HG02610 (cell line): ENCODE measurements at regions not wholly inside any gene's neighbourhood (a gene's known extent, or its start where the extent isn't known, plus 50 kb on each side); places are given as distances from the start of the nearest gene placed in this dataset.

ENCODE experiments used
- ATAC-seq: cut with Tn5 transposase; IDR thresholded peaks from one replicate; pipeline ENCODE4 v1.9.1; 2021; ENCODE audit warnings: mild to moderate bottlenecking, moderate library complexity; ENCODE audit not compliant: unreplicated experiment

GRCh38 chr3:135849827-135850226, 115.7 kb upstream of the PPP2R3A start:
- no peak for ATAC-seq

DNA sequence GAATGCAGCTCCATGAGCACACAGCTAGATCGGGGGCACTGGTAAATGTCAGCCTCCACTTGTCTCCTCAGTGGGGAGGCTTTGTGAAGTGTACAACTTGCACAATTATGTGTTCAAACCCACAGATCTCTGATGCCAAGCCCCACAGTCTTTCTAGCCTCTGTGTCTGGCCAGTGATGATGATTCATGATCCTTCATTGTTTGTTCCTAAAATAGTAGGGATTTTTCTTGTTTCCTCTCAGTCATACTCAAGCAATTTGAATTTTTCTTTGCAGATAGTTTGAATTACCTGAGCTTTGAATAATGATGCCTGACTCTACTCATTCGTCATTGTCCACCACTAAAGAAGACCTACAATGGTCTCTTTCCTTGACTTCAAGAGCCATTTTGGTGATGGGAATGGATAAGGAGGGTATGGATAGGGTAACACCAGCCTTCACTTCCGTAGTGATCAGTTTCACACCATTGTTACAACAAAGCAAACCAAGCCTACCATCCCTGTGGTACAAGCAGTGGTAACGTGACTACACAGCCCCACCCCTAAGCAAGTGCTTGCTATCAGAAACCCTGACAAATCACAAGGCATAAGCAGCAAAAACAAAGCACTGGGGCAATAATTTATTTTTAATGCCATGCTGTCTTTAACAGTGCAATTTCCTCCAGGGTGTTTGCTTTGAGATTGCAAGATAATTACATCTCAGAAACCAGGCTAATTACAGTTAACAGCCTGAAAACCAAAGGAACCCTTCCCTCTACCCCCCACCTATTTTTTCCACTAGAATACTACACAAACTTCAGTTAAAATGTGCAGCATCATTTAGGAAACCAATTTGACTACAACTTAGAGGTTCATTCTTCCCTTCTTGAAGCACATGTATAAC, 114.1 kb upstream of the PPP2R3A start:
- ATAC-seq: no peak

DNA sequence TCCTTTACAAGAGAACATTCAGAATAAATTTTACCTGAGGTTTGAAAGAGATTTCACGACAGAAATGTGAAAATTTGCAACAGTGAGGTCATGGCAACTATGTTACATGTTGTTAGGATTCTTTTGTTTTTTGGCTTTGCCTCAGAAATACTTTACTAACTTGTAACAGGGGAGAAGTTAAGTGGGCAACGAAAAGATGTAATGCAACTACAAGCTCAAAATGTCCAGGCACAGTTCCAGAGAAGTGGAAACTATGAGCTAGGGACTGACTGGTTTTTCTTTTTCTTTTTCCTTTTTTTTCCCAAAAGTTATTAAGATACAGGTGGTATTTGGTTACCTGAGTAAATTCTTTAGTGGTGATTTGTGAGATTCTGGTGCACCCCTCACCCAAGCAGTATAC, 111.5 kb upstream of the PPP2R3A start:
- ATAC-seq: no peak

DNA sequence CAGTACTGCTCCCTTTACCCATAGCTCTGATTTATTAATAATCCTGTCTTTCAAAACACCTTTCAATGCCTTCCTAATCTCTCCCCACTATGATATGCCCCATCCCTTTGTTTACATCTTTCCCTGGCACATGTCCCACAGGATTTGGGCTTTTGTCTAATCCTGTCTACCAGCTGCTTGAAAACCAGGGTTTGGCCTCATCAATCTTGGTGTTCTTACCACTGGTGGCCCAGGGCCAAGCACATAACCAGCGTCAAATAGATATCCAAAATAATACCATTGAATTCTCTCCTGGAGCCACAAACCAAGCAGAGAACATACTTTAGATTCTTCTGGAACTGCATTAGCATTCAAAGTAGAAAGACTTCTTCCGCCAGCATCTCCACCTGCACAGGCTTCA, 104.8 kb upstream of the PPP2R3A start:
- ATAC-seq: no peak

- ATAC-seq: no peak
Measured at GRCh38 chr3:135862361-135862760, 103.2 kb upstream of the PPP2R3A start.

- ATAC-seq: no peak
Measured at GRCh38 chr3:135864060-135864459, 101.5 kb upstream of the PPP2R3A start.

DNA sequence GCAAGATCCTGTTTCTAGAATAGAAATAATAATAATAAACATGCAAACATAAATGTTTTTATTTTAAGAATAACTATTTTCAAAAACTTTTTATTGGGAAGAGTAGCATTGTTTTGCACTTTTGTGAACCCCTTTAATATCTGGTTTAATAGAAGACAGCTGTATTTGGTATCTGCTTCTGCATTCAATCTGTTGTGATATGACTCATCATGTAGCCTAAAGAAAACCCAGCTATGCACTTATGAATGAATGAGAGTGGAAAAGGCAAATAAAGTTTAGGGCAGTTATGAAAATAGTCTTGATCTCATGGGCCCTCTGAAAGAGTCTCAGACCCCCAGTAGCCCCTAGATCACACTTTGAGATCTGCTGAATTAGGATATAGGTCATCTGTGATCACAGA, 100.4 kb upstream of the PPP2R3A start:
- ATAC-seq: no peak

GRCh38 chr3:135865553-135865952, 100.0 kb upstream of the PPP2R3A start:
- no peak for ATAC-seq

GRCh38 chr3:135867911-135868310, 97.6 kb upstream of the PPP2R3A start:
- ATAC-seq: no peak

DNA sequence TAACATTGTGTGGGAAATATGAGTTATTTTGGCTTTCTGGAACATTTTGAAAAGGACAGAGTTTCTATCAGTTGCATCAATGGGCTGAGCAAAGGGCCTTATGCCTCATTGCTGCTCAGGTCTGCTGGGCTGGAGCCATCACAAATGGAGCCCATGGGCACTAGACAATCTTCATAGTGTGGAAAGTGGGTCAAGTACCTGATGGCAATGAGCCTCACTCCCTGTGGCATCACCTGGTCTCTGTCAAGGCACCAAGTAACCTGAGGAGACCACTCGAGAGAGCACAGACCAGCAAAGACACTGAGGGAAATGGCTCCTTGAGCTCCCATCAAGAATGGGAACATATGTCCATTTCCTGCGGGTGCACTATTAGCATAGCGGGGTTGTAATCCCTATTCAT, 96.7 kb upstream of the PPP2R3A start:
- no peak for ATAC-seq

DNA sequence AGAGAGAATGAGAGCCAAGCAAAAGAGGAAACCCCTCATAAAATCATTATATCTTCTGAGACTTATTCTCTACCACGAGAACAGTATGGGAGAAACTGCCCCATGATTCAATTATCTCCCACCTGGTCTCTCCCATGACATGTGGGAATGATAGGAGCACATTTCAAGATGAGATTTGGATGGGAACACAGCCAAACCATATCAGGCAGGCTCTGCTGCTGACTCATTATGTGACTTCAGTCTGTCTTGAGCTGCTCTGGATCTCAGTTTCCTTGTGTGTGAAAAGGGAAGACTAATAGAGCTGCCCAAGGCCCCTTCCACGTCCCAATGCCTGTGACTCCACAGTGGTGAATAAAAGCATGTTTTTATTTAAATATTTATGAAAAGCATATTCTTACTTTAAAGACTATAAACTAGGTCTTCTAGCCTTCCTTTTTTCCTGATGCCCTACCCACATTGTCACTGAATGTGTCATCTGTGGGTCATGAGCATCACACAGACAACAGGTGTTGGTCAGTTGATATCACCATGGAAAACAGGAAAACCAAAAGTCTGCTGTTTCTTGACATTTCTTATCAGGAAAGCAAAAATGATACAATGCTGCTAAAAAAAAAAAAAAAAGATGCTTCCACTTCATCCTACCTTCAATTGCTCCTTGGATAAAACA, 96.0 kb upstream of the PPP2R3A start:
- ATAC-seq: no peak

- no peak for ATAC-seq
Measured at GRCh38 chr3:135871311-135871710, 94.2 kb upstream of the PPP2R3A start.

- ATAC-seq: no peak
Measured at GRCh38 chr3:135874035-135874434, 91.5 kb upstream of the PPP2R3A start.

DNA sequence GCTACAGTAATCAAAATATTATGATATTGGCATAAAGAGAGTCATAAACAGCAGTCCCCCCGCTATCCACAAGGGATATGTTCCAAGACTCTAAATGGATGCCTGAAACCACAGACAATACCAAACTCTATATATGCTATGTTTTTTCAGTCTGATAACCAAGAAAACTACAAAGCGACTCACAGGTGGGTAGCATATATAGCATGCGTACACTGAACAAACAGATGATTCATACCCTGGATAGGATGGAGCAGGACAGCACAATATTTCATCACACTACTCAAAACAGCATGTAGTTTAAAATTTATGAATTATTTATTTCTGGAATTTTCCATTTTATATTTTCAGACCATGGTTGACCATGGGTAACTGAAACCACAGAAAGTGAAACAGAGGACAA, 87.0 kb upstream of the PPP2R3A start:
- no peak for ATAC-seq

GRCh38 chr3:135885885-135886284, 79.6 kb upstream of the PPP2R3A start:
- ATAC-seq: no peak

DNA sequence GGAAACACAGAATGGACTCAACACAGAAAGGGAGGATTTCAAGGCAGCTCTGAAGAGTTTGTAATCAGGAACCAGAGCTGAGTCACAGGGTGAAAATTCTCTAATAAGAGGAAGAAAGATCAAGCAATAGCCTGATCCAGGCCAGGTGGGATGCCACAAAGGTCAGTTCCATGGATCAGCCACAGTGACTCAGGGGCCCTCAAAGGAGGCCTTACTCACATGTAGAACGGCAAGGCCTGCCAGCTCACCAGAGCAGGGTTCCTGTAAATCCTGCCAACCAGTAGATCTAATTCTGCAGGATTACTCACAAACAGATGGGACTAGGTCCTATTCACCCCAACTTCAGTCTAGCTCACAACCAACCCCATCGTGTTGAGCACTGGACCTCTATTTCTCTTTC, 78.3 kb upstream of the PPP2R3A start:
- ATAC-seq: no peak

GRCh38 chr3:135889443-135889842, 76.1 kb upstream of the PPP2R3A start:
- no peak for ATAC-seq

DNA sequence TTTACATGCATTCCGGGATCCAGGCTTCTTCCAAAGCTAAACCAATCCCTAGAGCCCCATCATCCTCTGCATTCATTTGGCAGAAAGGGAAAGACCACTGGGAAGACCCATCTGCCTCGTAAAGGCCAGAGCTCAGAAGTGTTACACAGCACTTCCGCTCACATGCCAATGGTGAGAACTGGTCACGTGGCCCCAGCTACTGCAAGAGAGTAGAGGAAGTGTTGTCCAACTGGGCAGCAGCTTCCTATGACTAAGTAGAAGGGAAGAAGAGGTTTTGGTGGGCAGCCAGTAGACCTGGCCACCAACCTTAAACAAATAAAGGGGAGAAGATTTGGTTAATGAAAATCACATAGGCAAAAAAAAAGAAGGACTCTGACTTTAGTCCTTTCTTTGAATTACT, 74.4 kb upstream of the PPP2R3A start:
- no peak for ATAC-seq

DNA sequence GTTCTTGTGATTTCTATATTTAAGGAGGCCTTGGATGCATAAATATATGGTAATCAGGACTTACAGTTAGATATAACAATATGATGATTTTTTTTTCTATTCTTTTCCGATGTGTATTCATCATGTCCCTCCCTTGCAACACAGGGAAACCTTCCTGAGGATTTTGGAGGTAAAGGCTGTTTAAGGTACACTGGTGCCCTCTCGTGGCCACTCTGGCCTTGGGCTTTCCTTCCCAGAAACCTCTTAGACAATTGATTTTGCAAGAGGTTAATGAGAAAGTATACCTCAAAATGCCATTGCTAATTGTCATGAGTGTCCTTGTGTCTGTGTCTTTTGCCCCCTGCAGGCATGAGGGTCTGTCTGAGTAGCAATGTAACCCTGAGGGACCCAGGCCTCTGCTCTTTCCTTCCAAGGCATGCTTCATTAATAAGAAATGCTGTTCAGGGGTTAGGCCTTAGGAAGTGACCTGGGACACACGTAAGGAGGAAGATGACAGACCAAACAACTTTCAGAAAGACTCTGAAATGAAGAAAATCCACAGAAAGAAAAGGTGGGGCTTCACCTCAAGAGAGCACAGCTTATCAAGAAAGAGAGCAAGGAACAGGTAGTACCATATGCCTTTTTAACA, 70.3 kb upstream of the PPP2R3A start:
- no peak for ATAC-seq

DNA sequence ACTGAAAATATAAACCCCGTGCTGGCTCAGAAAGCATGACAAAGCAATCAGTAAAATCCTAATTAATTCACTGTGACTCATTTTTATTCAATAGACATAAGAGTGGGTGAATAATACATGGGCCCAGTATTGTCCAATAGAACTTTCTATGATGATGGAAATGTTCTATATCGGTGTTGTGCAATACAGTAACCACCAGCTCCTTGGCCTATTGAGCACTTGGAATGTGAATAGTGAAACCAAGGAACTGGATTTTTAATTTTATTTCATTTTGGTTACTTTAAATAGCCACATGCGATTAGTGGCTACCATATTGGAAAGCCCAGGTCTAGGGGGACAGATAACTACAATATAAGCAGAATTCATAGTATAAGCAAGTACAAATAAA, 69.8 kb upstream of the PPP2R3A start:
- no peak for ATAC-seq

GRCh38 chr3:135896613-135897012, 68.9 kb upstream of the PPP2R3A start:
- ATAC-seq: no peak

DNA sequence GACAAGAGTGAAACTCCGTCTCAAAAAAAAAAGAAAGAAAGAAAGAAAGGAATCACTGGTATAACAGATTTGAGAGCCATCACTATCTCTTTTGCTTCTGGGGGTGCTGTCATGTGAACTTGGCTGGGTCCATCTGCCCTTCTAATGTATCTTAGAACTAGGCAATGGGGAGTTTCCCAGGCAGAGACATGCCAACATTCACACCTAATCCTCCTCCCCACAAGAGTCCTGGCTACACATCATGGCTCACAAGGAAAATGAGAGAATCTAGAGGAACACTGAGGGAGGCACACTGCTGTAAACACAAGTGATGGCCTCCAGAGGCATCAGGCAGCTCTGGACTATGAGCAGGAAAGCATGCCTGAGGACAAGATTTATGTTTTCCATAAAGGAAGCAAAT, 67.8 kb upstream of the PPP2R3A start:
- ATAC-seq: no peak
